ENCODE measurements at regions not wholly inside any gene's neighbourhood (a gene's known extent, or its start where the extent isn't known, plus 50 kb on each side); places are given as distances from the start of the nearest gene placed in this dataset.

DNA sequence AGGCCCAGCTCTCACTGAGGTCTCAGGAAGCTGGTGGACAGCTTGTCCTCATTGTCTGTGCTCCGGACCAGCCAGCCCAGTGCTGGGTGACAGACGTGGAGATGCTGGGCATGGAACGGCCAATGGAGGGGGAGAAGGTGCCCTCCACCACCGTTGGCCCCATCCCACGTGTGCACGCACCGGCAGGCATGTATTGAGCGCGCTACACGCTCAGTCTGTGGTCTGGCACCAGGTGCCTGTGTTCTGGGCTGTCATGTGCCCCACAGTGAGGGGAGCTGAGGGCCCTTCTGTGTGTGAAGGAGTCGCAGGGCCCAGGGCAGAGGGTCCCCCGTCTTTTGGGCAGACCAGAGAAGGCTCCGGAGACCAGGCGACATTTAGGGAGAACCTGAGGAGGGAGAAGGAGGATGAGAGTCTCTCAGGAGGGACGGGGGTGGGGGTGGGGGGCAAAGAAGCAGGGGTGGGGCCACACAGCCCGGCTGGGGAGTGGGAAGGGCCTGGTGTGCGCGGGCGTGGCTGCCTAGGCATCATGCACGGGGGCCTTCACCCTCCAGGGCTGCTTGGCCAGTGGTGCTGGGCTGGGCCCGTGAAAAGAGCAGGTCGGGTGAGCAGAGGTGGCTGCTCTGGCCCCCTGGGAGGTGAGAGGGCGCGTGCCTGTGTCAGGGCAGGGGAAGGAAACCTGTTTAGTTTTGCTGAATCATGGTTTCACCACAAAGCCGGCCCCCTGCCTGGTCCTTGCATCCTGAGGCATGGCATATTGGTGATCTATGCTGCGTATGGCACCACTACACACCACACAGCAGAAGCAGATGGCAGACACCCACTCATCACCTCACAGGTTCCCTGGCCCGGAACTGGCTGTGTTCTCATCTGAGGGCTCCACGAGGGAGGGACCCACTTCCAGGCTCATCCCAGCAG, 86.7 kb upstream of the TTC34 start:
- TF ChIP-seq RARB (CRISPR knock-in tag; IDR thresholded peaks at IDR 0.05), result no peak
- TF ChIP-seq ZFP30 (CRISPR knock-in tag; IDR thresholded peaks at IDR 0.05), result no peak
- no peak for TF ChIP-seq ESRRG (CRISPR knock-in tag; IDR thresholded peaks at IDR 0.05)
- TF ChIP-seq PATZ1 (CRISPR knock-in tag; IDR thresholded peaks at IDR 0.05; ENCODE audit: borderline replicate concordance), result no peak
- TF ChIP-seq, protein P1, sequence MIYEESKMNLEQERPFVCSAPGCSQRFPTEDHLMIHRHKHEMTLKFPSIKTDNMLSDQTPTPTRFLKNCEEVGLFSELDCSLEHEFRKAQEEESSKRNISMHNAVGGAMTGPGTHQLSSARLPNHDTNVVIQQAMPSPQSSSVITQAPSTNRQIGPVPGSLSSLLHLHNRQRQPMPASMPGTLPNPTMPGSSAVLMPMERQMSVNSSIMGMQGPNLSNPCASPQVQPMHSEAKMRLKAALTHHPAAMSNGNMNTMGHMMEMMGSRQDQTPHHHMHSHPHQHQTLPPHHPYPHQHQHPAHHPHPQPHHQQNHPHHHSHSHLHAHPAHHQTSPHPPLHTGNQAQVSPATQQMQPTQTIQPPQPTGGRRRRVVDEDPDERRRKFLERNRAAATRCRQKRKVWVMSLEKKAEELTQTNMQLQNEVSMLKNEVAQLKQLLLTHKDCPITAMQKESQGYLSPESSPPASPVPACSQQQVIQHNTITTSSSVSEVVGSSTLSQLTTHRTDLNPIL (CRISPR knock-in tag; IDR thresholded peaks at IDR 0.05; ENCODE audit: low read depth), result no peak
- TF ChIP-seq, protein P2, sequence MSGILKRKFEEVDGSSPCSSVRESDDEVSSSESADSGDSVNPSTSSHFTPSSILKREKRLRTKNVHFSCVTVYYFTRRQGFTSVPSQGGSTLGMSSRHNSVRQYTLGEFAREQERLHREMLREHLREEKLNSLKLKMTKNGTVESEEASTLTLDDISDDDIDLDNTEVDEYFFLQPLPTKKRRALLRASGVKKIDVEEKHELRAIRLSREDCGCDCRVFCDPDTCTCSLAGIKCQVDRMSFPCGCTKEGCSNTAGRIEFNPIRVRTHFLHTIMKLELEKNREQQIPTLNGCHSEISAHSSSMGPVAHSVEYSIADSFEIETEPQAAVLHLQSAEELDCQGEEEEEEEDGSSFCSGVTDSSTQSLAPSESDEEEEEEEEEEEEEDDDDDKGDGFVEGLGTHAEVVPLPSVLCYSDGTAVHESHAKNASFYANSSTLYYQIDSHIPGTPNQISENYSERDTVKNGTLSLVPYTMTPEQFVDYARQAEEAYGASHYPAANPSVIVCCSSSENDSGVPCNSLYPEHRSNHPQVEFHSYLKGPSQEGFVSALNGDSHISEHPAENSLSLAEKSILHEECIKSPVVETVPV (CRISPR knock-in tag; IDR thresholded peaks at IDR 0.05), result no peak
- TF ChIP-seq BACH2 (CRISPR knock-in tag; IDR thresholded peaks at IDR 0.05; ENCODE audit: borderline replicate concordance), result no peak

Measured in SK-N-SH treated with all-trans-retinoic acid at 6 μM for 48 hours (cell line).